NB4 (cell line): ENCODE measurements at regions not wholly inside any gene's neighbourhood (a gene's known extent, or its start where the extent isn't known, plus 50 kb on each side); places are given as distances from the start of the nearest gene placed in this dataset.

Experiments
- CTCF ChIP-seq: IDR thresholded peaks from one replicate; pipeline ENCODE4 v1.5.1; 2012; ENCODE audit warnings: low read depth, low read length
- POLR2A ChIP-seq: IDR thresholded peaks from 2 replicates; pipeline ENCODE4 v1.6.1; 2011; ENCODE audit warnings: mild to moderate bottlenecking; ENCODE audit not compliant: insufficient read length; ENCODE audit errors: extremely low read depth

- TF ChIP-seq CTCF, result no peak
- TF ChIP-seq POLR2A, result no peak
These were observed 129.5 kb upstream of the MDM1 start for GRCh38 chr12:68461645-68462044.
